B cell (primary cell): ENCODE measurements at regions not wholly inside any gene's neighbourhood (a gene's known extent, or its start where the extent isn't known, plus 50 kb on each side); places are given as distances from the start of the nearest gene placed in this dataset.

Source experiments
- ATAC-seq: fragments of 200-7000 bp; cut with Tn5 transposase; one replicate; pipeline ENCODE4 v1.10.0; 2021; ENCODE audit warnings: low read depth, mild to moderate bottlenecking, moderate number of reproducible peaks, moderate library complexity
- CTCF ChIA-PET: fragments of 350-600 bp; sonication (Branson Sonifier 250); formaldehyde crosslinking; loops from one replicate; lab custom pipeline; 2021; ENCODE audit warnings: antibody characterized with exemption, inconsistent platforms; lab: Charles Lee
- POLR2A ChIA-PET: fragments of 350-600 bp; sonication (Branson Sonifier 250); formaldehyde crosslinking; loops from one replicate; lab custom pipeline; 2021; ENCODE audit warnings: antibody characterized with exemption; lab: Charles Lee
- DNase-seq: peaks from one replicate; pipeline ENCODE4 v3.0.0; 2013
- H2AFZ ChIP-seq: 2 replicates; pipeline ENCODE4 v1.6.1; 2012; ENCODE audit warnings: mild to moderate bottlenecking, low read depth, low read length; ENCODE audit not compliant: insufficient read depth, poor library complexity, severe bottlenecking
- H3K27ac ChIP-seq, 2 donors: 1 replicate in 1 of 2; 2 replicates in 1 of 2; pipeline ENCODE4 v1.5.1; 2012 to 2013; ENCODE audit warnings: low read length in 2 of 2, mild to moderate bottlenecking in 2 of 2, moderate library complexity in 1 of 2
- H3K27me3 ChIP-seq, 4 experiments: fragments of 200-600 bp in 1 of 4; sonication (generic) in 1 of 4; replicated peaks in 1 of 4; 1 replicate in 2 of 4; 2 replicates in 2 of 4; pipeline versions ENCODE4 v1.6.1 to v1.7.0; 2013 to 2016; ENCODE audit warnings: low read length in 3 of 4, mild to moderate bottlenecking in 2 of 4, mixed read lengths in 1 of 4, moderate library complexity in 1 of 4; ENCODE audit not compliant: insufficient read depth in 4 of 4, control insufficient read depth in 3 of 4; ENCODE audit errors: control extremely low read depth in 1 of 4
- H3K36me3 ChIP-seq, 2 experiments: replicated peaks in 1 of 2; 1 replicate in 1 of 2; 2 replicates in 1 of 2; pipeline versions ENCODE4 v1.6.1 to v1.7.1; 2013; ENCODE audit warnings: low read length in 1 of 2; ENCODE audit not compliant: insufficient read depth in 2 of 2, control insufficient read depth in 1 of 2; ENCODE audit errors: control extremely low read depth in 1 of 2, extremely low read depth in 1 of 2
- H3K4me1 ChIP-seq, 2 donors: fragments of 200-600 bp in 1 of 2; sonication (generic) in 1 of 2; 1 replicate in 1 of 2; 2 replicates in 1 of 2; pipeline versions ENCODE4 v1.5.1 to v1.6.1; 2013 to 2017; ENCODE audit warnings: low read length in 2 of 2; ENCODE audit not compliant: control insufficient read depth in 2 of 2, insufficient read depth in 2 of 2
- H3K4me2 ChIP-seq: replicated peaks from 2 replicates; pipeline ENCODE3; 2012; ENCODE audit warnings: mild to moderate bottlenecking, low read depth, low read length; ENCODE audit not compliant: poor library complexity, severe bottlenecking
- H3K4me3 ChIP-seq, 5 experiments: fragments of 200-600 bp in 1 of 5; sonication (generic) in 1 of 5; 1 replicate in 3 of 5; 2 replicates in 2 of 5; pipeline versions ENCODE4 v1.5.1 to v1.7.0; 2011 to 2016; ENCODE audit warnings: low read length in 4 of 5, mild to moderate bottlenecking in 4 of 5, low read depth in 2 of 5, control low read depth in 1 of 5, moderate library complexity in 1 of 5; ENCODE audit not compliant: insufficient read depth in 1 of 5; ENCODE audit errors: control extremely low read depth in 1 of 5, extremely low read depth in 1 of 5
- H3K79me2 ChIP-seq: fragments of 200-600 bp; sonication (generic); one replicate; pipeline ENCODE4 v1.6.0; 2016; ENCODE audit warnings: low read length; ENCODE audit not compliant: control insufficient read depth, insufficient read depth
- H3K9ac ChIP-seq: fragments of 200-600 bp; sonication (generic); 2 replicates; pipeline ENCODE4 v1.6.1; 2017; ENCODE audit warnings: mild to moderate bottlenecking, low read length, moderate library complexity
- H3K9me3 ChIP-seq, 3 donors: one replicate each; pipeline versions ENCODE4 v1.6.1 to v1.7.1; 2013; ENCODE audit warnings: low read length in 2 of 3; ENCODE audit not compliant: control insufficient read depth in 2 of 3, insufficient read depth in 1 of 3; ENCODE audit errors: control extremely low read depth in 1 of 3
- H4K20me1 ChIP-seq: 2 replicates; pipeline ENCODE4 v1.6.0; 2012; ENCODE audit warnings: mild to moderate bottlenecking, low read length; ENCODE audit not compliant: insufficient read depth, control insufficient read depth, poor library complexity, severe bottlenecking
- H3K27ac Mint-ChIP-seq: one replicate; pipeline ENCODE4 v1.8.0; 2021; ENCODE audit warnings: mixed read lengths
- H3K27me3 Mint-ChIP-seq: one replicate; pipeline ENCODE4 v1.8.0; 2021; ENCODE audit warnings: mixed read lengths
- H3K4me1 Mint-ChIP-seq: one replicate; pipeline ENCODE4 v1.8.0; 2021; ENCODE audit warnings: mixed read lengths
- H3K4me3 Mint-ChIP-seq: one replicate; pipeline ENCODE4 v1.8.0; 2021; ENCODE audit warnings: mixed read lengths
- H3K9me3 Mint-ChIP-seq: one replicate; pipeline ENCODE4 v1.8.0; 2022; ENCODE audit warnings: mixed read lengths; ENCODE audit not compliant: insufficient read depth
- EZH2 ChIP-seq: IDR thresholded peaks from 2 replicates; pipeline ENCODE4 v1.6.1; 2012; ENCODE audit warnings: borderline replicate concordance, low read depth, mild to moderate bottlenecking, moderate library complexity, low read length; ENCODE audit not compliant: insufficient read depth, poor library complexity, severe bottlenecking
- WGBS: methylation state at CpG from one replicate; pipeline ENCODE4 v1.1.5; 2013; ENCODE audit warnings: missing lambda C conversion rate; ENCODE audit not compliant: insufficient coverage; 5-methylcytosine and 5-hydroxymethylcytosine counted together
- intact Hi-C: fragments of 100-400 bp; cut with micrococcal nuclease; formaldehyde crosslinking; loops from one replicate; pipeline ENCODE4 v1.10.0; 2022
- TF ChIP-seq, protein P1 (sequence below): fragments of 200-600 bp; IDR thresholded peaks from one replicate; pipeline ENCODE4 v1.8.0; 2022; ENCODE audit warnings: antibody characterized with exemption, mild to moderate bottlenecking

DNA sequence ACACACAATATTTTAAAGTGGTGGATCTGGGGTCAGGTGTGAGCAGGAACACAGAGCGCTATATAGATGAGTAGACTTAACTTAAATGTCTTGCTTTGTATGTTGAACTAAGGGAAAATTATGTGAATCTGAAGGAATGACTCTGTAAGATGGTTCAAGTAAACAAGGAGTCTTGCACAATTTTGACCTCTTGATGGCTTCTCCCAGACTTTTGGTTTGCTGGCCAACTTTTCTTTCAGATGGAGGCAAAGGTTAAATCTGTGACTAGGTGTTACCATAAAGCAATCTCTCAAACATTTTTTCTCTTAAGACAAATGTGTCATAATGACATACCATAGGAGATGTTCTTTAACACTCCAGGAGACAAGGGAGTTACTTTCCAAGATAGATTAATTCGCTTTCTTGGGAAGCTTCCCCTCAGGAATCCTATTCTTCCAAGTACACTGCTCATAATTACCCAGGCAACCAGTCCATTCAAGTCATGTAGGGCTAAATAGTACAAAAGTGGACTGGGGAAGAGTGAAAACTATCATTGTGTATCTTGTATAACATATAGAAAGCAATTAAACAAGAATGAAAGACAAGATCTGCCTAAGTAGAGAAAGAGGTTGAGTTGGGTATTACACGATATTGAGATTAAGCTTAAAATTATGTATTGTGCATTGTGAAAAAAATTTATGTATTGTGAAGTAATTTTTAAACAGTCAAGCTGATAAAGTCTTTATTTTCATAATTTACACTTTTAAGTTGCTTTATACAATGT, 60.3 kb upstream of the SLC27A6 start:
- no peak for ATAC-seq
- POLR2A ChIA-PET, result no interaction called here

More for the DNA sequence above, 60.3 kb upstream of the SLC27A6 start:
- Histone ChIP-seq H4K20me1 (no peaks in the 10 kb centered on the region), H3K4me1 (no peaks in the 10 kb centered on the region), H3K27ac (no peak overlapping the region), H3K36me3 (no peaks in the 10 kb centered on the region), H3K27me3 (no peaks in the 10 kb centered on the region), H2AFZ (no peak overlapping the region), H3K9ac (no peak overlapping the region), H3K9me3 (no peaks in the 10 kb centered on the region), H3K4me3 (no peak overlapping the region), H3K4me2 (no peak overlapping the region), H3K79me2 (no peaks in the 10 kb centered on the region)
- TF ChIP-seq, protein P1, sequence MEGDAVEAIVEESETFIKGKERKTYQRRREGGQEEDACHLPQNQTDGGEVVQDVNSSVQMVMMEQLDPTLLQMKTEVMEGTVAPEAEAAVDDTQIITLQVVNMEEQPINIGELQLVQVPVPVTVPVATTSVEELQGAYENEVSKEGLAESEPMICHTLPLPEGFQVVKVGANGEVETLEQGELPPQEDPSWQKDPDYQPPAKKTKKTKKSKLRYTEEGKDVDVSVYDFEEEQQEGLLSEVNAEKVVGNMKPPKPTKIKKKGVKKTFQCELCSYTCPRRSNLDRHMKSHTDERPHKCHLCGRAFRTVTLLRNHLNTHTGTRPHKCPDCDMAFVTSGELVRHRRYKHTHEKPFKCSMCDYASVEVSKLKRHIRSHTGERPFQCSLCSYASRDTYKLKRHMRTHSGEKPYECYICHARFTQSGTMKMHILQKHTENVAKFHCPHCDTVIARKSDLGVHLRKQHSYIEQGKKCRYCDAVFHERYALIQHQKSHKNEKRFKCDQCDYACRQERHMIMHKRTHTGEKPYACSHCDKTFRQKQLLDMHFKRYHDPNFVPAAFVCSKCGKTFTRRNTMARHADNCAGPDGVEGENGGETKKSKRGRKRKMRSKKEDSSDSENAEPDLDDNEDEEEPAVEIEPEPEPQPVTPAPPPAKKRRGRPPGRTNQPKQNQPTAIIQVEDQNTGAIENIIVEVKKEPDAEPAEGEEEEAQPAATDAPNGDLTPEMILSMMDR, result no peak
- TF ChIP-seq EZH2, result no peak
- Mint-ChIP-seq H3K4me3 (no peak overlapping the region), H3K27ac (no peak overlapping the region), H3K27me3 (no peaks in the 10 kb centered on the region), H3K9me3 (no peaks in the 10 kb centered on the region), H3K4me1 (no peaks in the 10 kb centered on the region)
- no peak for DNase-seq
- CTCF ChIA-PET, result interaction anchor here (1.0 to 4.4 kb wide), 9 partner anchors 9 to 947 kb away, joined by 3 to 70 read pairs (median 4); no protein-coding TSS in a partner anchor
- intact Hi-C loops, result loop anchor here (2.0 to 10.0 kb wide), 3 partner anchors 232 to 1340 kb away; no protein-coding TSS in a partner anchor
- 100% methylated on average over 1 of the region's 3 CpGs for WGBS
